ENCODE measurements at regions not wholly inside any gene's neighbourhood (a gene's known extent, or its start where the extent isn't known, plus 50 kb on each side); places are given as distances from the start of the nearest gene placed in this dataset.

GRCh38 chr1:56190806-56191365, 388.5 kb downstream of the PLPP3 start:
- no peak overlapping the region for H2AFZ ChIP-seq (ENCODE audit: insufficient read depth, low read depth, low read length, poor library complexity, severe bottlenecking)
- Mint-ChIP-seq H3K4me1 (peaks cover 7% of the 10 kb centered on the region), H3K36me3 (no peaks in the 10 kb centered on the region), H3K4me3 (no peak overlapping the region), H3K27ac (no peak overlapping the region), H3K9me3 (peaks cover 0 to 2% (median 0%) of the 10 kb centered on the region in 7 donors), H3K27me3 (ENCODE audit: low read depth in 3 of 3) (peaks cover 0 to 3% (median 2%) of the 10 kb centered on the region in 3 donors)
- H3K36me3 ChIP-seq (replicated peaks in 1 of 2; ENCODE audit: control insufficient read depth in 1 of 2, insufficient read depth in 2 of 2, low read length in 2 of 2) = no peaks in the 10 kb centered on the region
- H3K4me2 ChIP-seq (replicated peaks; ENCODE audit: extremely low read depth, low read length, poor library complexity, severe bottlenecking) = no peak overlapping the region
- H3K9me3 ChIP-seq (replicated peaks in 1 of 2; ENCODE audit: control insufficient read depth in 1 of 2, insufficient read depth in 1 of 2, low read length in 2 of 2) = no peaks in the 10 kb centered on the region
- H3K4me1 ChIP-seq (ENCODE audit: control insufficient read depth in 1 of 2, insufficient read depth in 2 of 2, low read length in 2 of 2) = no peaks in the 10 kb centered on the region
- 83% methylated on average over 5 of the region's 7 CpGs for WGBS (ENCODE audit: insufficient coverage)
- no peak overlapping the region for H3K27ac ChIP-seq (ENCODE audit: low read depth in 1 of 2, low read length in 2 of 2)
- H3K9ac ChIP-seq (ENCODE audit: insufficient read depth, low read length, poor library complexity, severe bottlenecking) = no peak overlapping the region
- no peaks in the 10 kb centered on the region for H4K20me1 ChIP-seq (ENCODE audit: insufficient read depth, low read length)
- H3K4me3 ChIP-seq (replicated peaks in 1 of 3; ENCODE audit: low read depth in 2 of 3, low read length in 3 of 3) = no peak overlapping the region
- intact Hi-C loops (cut with micrococcal nuclease) = no loop called here
- TF ChIP-seq, protein P1, sequence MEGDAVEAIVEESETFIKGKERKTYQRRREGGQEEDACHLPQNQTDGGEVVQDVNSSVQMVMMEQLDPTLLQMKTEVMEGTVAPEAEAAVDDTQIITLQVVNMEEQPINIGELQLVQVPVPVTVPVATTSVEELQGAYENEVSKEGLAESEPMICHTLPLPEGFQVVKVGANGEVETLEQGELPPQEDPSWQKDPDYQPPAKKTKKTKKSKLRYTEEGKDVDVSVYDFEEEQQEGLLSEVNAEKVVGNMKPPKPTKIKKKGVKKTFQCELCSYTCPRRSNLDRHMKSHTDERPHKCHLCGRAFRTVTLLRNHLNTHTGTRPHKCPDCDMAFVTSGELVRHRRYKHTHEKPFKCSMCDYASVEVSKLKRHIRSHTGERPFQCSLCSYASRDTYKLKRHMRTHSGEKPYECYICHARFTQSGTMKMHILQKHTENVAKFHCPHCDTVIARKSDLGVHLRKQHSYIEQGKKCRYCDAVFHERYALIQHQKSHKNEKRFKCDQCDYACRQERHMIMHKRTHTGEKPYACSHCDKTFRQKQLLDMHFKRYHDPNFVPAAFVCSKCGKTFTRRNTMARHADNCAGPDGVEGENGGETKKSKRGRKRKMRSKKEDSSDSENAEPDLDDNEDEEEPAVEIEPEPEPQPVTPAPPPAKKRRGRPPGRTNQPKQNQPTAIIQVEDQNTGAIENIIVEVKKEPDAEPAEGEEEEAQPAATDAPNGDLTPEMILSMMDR (IDR thresholded peaks at IDR 0.05) = no peak
- no peaks in the 10 kb centered on the region for H3K27me3 ChIP-seq (ENCODE audit: control insufficient read depth in 2 of 2, insufficient read depth in 2 of 2, low read length in 2 of 2)
- no peak for DNase-seq
- no peaks in the 10 kb centered on the region for H3K79me2 ChIP-seq (ENCODE audit: insufficient read depth, low read length)

- no peak for DNase-seq
- H3K4me3 ChIP-seq (replicated peaks in 1 of 3; ENCODE audit: low read depth in 2 of 3, low read length in 3 of 3) = no peak overlapping the region
- H4K20me1 ChIP-seq (ENCODE audit: insufficient read depth, low read length) = no peaks in the 10 kb centered on the region
- H2AFZ ChIP-seq (ENCODE audit: insufficient read depth, low read depth, low read length, poor library complexity, severe bottlenecking) = no peak overlapping the region
- Mint-ChIP-seq H3K4me3 (no peak overlapping the region), H3K4me1 (peaks cover 7% of the 10 kb centered on the region), H3K9me3 (peaks cover 0 to 2% (median 0%) of the 10 kb centered on the region in 7 donors), H3K27ac (no peak overlapping the region), H3K36me3 (no peaks in the 10 kb centered on the region), H3K27me3 (ENCODE audit: low read depth in 3 of 3) (peaks cover 0 to 3% (median 2%) of the 10 kb centered on the region in 3 donors)
- no peak overlapping the region for H3K27ac ChIP-seq (ENCODE audit: low read depth in 1 of 2, low read length in 2 of 2)
- no peaks in the 10 kb centered on the region for H3K36me3 ChIP-seq (replicated peaks in 1 of 2; ENCODE audit: control insufficient read depth in 1 of 2, insufficient read depth in 2 of 2, low read length in 2 of 2)
- no peak overlapping the region for H3K9ac ChIP-seq (ENCODE audit: insufficient read depth, low read length, poor library complexity, severe bottlenecking)
- TF ChIP-seq, protein P1 (IDR thresholded peaks at IDR 0.05) = peak; percentile 30
- H3K4me1 ChIP-seq (ENCODE audit: control insufficient read depth in 1 of 2, insufficient read depth in 2 of 2, low read length in 2 of 2) = no peaks in the 10 kb centered on the region
- 78% methylated on average over 4 of the region's 11 CpGs for WGBS (ENCODE audit: insufficient coverage)
- intact Hi-C loops (cut with micrococcal nuclease) = no loop called here
- H3K9me3 ChIP-seq (replicated peaks in 1 of 2; ENCODE audit: control insufficient read depth in 1 of 2, insufficient read depth in 1 of 2, low read length in 2 of 2) = no peaks in the 10 kb centered on the region
- H3K79me2 ChIP-seq (ENCODE audit: insufficient read depth, low read length) = no peaks in the 10 kb centered on the region
- H3K4me2 ChIP-seq (replicated peaks; ENCODE audit: extremely low read depth, low read length, poor library complexity, severe bottlenecking) = no peak overlapping the region
- H3K27me3 ChIP-seq (ENCODE audit: control insufficient read depth in 2 of 2, insufficient read depth in 2 of 2, low read length in 2 of 2) = no peaks in the 10 kb centered on the region
Observed at GRCh38 chr1:56189946-56190805, 389.2 kb downstream of the PLPP3 start.

Measured in CD14-positive monocyte (primary cell).